ENCODE measurements at regions not wholly inside any gene's neighbourhood (a gene's known extent, or its start where the extent isn't known, plus 50 kb on each side); places are given as distances from the start of the nearest gene placed in this dataset.

DNA sequence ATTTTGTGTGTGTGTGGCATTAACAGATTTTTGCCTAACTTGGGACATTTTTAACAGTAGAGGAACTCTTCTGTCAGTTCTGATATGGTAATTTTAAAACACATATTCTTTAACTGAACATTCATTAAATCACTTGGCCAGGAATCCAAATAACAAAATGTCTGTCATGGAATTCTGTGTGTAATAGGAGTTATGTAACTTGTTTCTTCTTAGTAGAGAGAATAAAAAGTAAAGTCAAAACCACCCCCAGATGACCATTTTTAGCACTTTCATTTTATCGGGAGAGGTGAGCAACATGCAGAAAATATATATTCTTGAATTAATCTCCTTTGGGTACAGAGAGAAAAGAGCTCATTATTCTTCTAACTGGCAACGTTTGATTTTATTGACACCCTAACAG, 1740.3 kb downstream of the STIM2 start:
- no peak overlapping the region for H3K27ac ChIP-seq (ENCODE audit: low read depth in 2 of 2, low read length in 1 of 2)
- ChIA-PET POLR2A (no interaction called here), CTCF (no interaction called here)
- no peak for TF ChIP-seq YY1 (IDR thresholded peaks at IDR 0.05; ENCODE audit: low read depth)
- TF ChIP-seq, protein P1, sequence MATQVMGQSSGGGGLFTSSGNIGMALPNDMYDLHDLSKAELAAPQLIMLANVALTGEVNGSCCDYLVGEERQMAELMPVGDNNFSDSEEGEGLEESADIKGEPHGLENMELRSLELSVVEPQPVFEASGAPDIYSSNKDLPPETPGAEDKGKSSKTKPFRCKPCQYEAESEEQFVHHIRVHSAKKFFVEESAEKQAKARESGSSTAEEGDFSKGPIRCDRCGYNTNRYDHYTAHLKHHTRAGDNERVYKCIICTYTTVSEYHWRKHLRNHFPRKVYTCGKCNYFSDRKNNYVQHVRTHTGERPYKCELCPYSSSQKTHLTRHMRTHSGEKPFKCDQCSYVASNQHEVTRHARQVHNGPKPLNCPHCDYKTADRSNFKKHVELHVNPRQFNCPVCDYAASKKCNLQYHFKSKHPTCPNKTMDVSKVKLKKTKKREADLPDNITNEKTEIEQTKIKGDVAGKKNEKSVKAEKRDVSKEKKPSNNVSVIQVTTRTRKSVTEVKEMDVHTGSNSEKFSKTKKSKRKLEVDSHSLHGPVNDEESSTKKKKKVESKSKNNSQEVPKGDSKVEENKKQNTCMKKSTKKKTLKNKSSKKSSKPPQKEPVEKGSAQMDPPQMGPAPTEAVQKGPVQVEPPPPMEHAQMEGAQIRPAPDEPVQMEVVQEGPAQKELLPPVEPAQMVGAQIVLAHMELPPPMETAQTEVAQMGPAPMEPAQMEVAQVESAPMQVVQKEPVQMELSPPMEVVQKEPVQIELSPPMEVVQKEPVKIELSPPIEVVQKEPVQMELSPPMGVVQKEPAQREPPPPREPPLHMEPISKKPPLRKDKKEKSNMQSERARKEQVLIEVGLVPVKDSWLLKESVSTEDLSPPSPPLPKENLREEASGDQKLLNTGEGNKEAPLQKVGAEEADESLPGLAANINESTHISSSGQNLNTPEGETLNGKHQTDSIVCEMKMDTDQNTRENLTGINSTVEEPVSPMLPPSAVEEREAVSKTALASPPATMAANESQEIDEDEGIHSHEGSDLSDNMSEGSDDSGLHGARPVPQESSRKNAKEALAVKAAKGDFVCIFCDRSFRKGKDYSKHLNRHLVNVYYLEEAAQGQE (IDR thresholded peaks at IDR 0.05; ENCODE audit: low read depth, low read length) = no peak
- TF ChIP-seq JUND (IDR thresholded peaks at IDR 0.05) = no peak
- TF ChIP-seq NRF1 (IDR thresholded peaks at IDR 0.05; ENCODE audit: low read depth, low read length) = no peak
- TF ChIP-seq RXRA (IDR thresholded peaks at IDR 0.05; ENCODE audit: borderline replicate concordance, low read depth) = no peak
- no peaks in the 10 kb centered on the region for H3F3A ChIP-seq (replicated peaks; ENCODE audit: insufficient read depth)
- no peaks in the 10 kb centered on the region for H3K79me2 ChIP-seq (ENCODE audit: insufficient read depth)
- H2AFZ ChIP-seq (ENCODE audit: low read depth) = no peak overlapping the region
- no peak overlapping the region for H3K4me3 ChIP-seq (ENCODE audit: low read depth in 2 of 2, low read length in 1 of 2)
- H3K9ac ChIP-seq = no peak overlapping the region
- no peaks in the 10 kb centered on the region for H3K36me3 ChIP-seq (replicated peaks in 1 of 2; ENCODE audit: control insufficient read depth in 1 of 2, insufficient read depth in 2 of 2, low read length in 1 of 2)
- H3K9me3 ChIP-seq = no peaks in the 10 kb centered on the region
- no peaks in the 10 kb centered on the region for H3K27me3 ChIP-seq (ENCODE audit: insufficient read depth)
- 30% methylated on average over 2 of the region's 2 CpGs for WGBS (ENCODE audit: low lambda C conversion rate)
- H3K4me2 ChIP-seq = no peak overlapping the region
- H4K20me1 ChIP-seq (ENCODE audit: insufficient read depth) = no peaks in the 10 kb centered on the region
- H3K9me2 ChIP-seq = no peaks in the 10 kb centered on the region
- no peaks in the 10 kb centered on the region for H3K4me1 ChIP-seq (ENCODE audit: control insufficient read depth in 1 of 2, insufficient read depth in 2 of 2, low read depth in 1 of 2, low read length in 1 of 2)
- no peak for DNase-seq

GRCh38 chr4:28621591-28621990, 1761.0 kb downstream of the STIM2 start:
- 17% methylated on average over 3 of the region's 3 CpGs for WGBS (ENCODE audit: low lambda C conversion rate)
- no peak overlapping the region for H3K4me3 ChIP-seq (ENCODE audit: low read depth in 2 of 2, low read length in 1 of 2)
- no peaks in the 10 kb centered on the region for H4K20me1 ChIP-seq (ENCODE audit: insufficient read depth)
- no peak overlapping the region for H3K27ac ChIP-seq (ENCODE audit: low read depth in 2 of 2, low read length in 1 of 2)
- H3K36me3 ChIP-seq (replicated peaks in 1 of 2; ENCODE audit: control insufficient read depth in 1 of 2, insufficient read depth in 2 of 2, low read length in 1 of 2) = no peaks in the 10 kb centered on the region
- no peak overlapping the region for H2AFZ ChIP-seq (ENCODE audit: low read depth)
- H3F3A ChIP-seq (replicated peaks; ENCODE audit: insufficient read depth) = no peaks in the 10 kb centered on the region
- no peaks in the 10 kb centered on the region for H3K9me2 ChIP-seq
- ChIA-PET POLR2A (no interaction called here), CTCF (no interaction called here)
- no peak overlapping the region for H3K9ac ChIP-seq
- H3K9me3 ChIP-seq = no peaks in the 10 kb centered on the region
- H3K4me2 ChIP-seq = no peak overlapping the region
- H3K27me3 ChIP-seq (ENCODE audit: insufficient read depth) = no peaks in the 10 kb centered on the region
- no peaks in the 10 kb centered on the region for H3K4me1 ChIP-seq (ENCODE audit: control insufficient read depth in 1 of 2, insufficient read depth in 2 of 2, low read depth in 1 of 2, low read length in 1 of 2)
- DNase-seq = no peak
- H3K79me2 ChIP-seq (ENCODE audit: insufficient read depth) = no peaks in the 10 kb centered on the region
- TF ChIP-seq TAF1 (IDR thresholded peaks at IDR 0.05; ENCODE audit: borderline replicate concordance, low read depth, low read length) (no peak), SMC3 (IDR thresholded peaks at IDR 0.05; ENCODE audit: low read depth, low read length) (no peak), ZBTB33 (IDR thresholded peaks at IDR 0.05; ENCODE audit: borderline replicate concordance, low read depth) (no peak), RFX5 (IDR thresholded peaks at IDR 0.05; ENCODE audit: low read length) (no peak), RCOR1 (IDR thresholded peaks at IDR 0.05; ENCODE audit: low read length) (no peak), FOXJ3 (CRISPR knock-in tag; IDR thresholded peaks at IDR 0.05) (no peak), RAD21 (IDR thresholded peaks at IDR 0.05; ENCODE audit: low read length) (no peak), TEAD4 (IDR thresholded peaks at IDR 0.05; ENCODE audit: borderline replicate concordance, insufficient read depth) (no peak), FOSL2 (IDR thresholded peaks at IDR 0.05; ENCODE audit: borderline replicate concordance, low read depth) (no peak), JUND (IDR thresholded peaks at IDR 0.05) (no peak), MAX (IDR thresholded peaks at IDR 0.05; ENCODE audit: low read depth) (no peak)
- TF ChIP-seq, protein P2, sequence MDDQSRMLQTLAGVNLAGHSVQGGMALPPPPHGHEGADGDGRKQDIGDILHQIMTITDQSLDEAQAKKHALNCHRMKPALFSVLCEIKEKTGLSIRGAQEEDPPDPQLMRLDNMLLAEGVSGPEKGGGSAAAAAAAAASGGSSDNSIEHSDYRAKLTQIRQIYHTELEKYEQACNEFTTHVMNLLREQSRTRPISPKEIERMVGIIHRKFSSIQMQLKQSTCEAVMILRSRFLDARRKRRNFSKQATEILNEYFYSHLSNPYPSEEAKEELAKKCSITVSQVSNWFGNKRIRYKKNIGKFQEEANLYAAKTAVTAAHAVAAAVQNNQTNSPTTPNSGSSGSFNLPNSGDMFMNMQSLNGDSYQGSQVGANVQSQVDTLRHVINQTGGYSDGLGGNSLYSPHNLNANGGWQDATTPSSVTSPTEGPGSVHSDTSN (IDR thresholded peaks at IDR 0.05) = no peak
- TF ChIP-seq, protein P1 (IDR thresholded peaks at IDR 0.05; ENCODE audit: low read depth, low read length) = no peak
- TF ChIP-seq, protein P3, sequence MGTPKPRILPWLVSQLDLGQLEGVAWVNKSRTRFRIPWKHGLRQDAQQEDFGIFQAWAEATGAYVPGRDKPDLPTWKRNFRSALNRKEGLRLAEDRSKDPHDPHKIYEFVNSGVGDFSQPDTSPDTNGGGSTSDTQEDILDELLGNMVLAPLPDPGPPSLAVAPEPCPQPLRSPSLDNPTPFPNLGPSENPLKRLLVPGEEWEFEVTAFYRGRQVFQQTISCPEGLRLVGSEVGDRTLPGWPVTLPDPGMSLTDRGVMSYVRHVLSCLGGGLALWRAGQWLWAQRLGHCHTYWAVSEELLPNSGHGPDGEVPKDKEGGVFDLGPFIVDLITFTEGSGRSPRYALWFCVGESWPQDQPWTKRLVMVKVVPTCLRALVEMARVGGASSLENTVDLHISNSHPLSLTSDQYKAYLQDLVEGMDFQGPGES (IDR thresholded peaks at IDR 0.05; ENCODE audit: low read depth, low read length) = no peak

Measured in SK-N-SH (cell line).